ENCODE measurements at regions not wholly inside any gene's neighbourhood (a gene's known extent, or its start where the extent isn't known, plus 50 kb on each side); places are given as distances from the start of the nearest gene placed in this dataset.
A peak's percentile ranks its signal among the peaks of the same experiment; 100 is the strongest.
"Not testable (repeated sequence)": the region's sequence is repeated elsewhere in the genome, so short reads cannot be mapped to it uniquely, and the experiment has no call there.

GRCh38 chr10:33968983-33969382 lies 634.5 kb upstream of the NRP1 start:
- no peak overlapping the region for H3K4me3 ChIP-seq (ENCODE audit: control insufficient read depth, low read depth, low read length)
- no peak for DNase-seq (ENCODE audit: low read depth)
- TF ChIP-seq CTCF (IDR thresholded peaks at IDR 0.05; ENCODE audit: control insufficient read depth, insufficient read depth, low read depth, low read length, missing control alignments), result no peak

GRCh38 chr10:33967606-33968120 lies 633.2 kb upstream of the NRP1 start:
- DNase-seq (ENCODE audit: low read depth), result peak; percentile 24
- TF ChIP-seq CTCF (IDR thresholded peaks at IDR 0.05; ENCODE audit: control insufficient read depth, insufficient read depth, low read depth, low read length, missing control alignments), result no peak
- H3K4me3 ChIP-seq (ENCODE audit: control insufficient read depth, low read depth, low read length), result no peak overlapping the region

- no peak overlapping the region for H3K4me3 ChIP-seq (ENCODE audit: control insufficient read depth, low read depth, low read length)
- no peak for DNase-seq (ENCODE audit: low read depth)
- TF ChIP-seq CTCF (IDR thresholded peaks at IDR 0.05; ENCODE audit: control insufficient read depth, insufficient read depth, low read depth, low read length, missing control alignments), result no peak
Measured at GRCh38 chr10:33966946-33967345, 632.5 kb upstream of the NRP1 start.

GRCh38 chr10:33965795-33966581 lies 631.5 kb upstream of the NRP1 start:
- no peak overlapping the region for H3K4me3 ChIP-seq (ENCODE audit: control insufficient read depth, low read depth, low read length)
- TF ChIP-seq CTCF (IDR thresholded peaks at IDR 0.05; ENCODE audit: control insufficient read depth, insufficient read depth, low read depth, low read length, missing control alignments), result no peak
- no peak for DNase-seq (ENCODE audit: low read depth)

- peak; percentile 4 for DNase-seq (ENCODE audit: low read depth)
- no peak for TF ChIP-seq CTCF (IDR thresholded peaks at IDR 0.05; ENCODE audit: control insufficient read depth, insufficient read depth, low read depth, low read length, missing control alignments)
- H3K4me3 ChIP-seq (ENCODE audit: control insufficient read depth, low read depth, low read length), result no peak overlapping the region
Measured at GRCh38 chr10:33963729-33964128, 629.3 kb upstream of the NRP1 start.

- not testable (repeated sequence) for H3K4me3 ChIP-seq (ENCODE audit: control insufficient read depth, low read depth, low read length); DNase-seq (ENCODE audit: low read depth)
Measured at GRCh38 chr10:33956322-33956721, 621.9 kb upstream of the NRP1 start.

- H3K4me3 ChIP-seq (ENCODE audit: control insufficient read depth, low read depth, low read length), result no peak overlapping the region
- TF ChIP-seq CTCF (IDR thresholded peaks at IDR 0.05; ENCODE audit: control insufficient read depth, insufficient read depth, low read depth, low read length, missing control alignments), result no peak
- DNase-seq (ENCODE audit: low read depth), result no peak
Measured at GRCh38 chr10:33955676-33956075, 621.2 kb upstream of the NRP1 start.

Measured in AG09309 (cell line).